SK-N-MC (cell line): ENCODE measurements at regions not wholly inside any gene's neighbourhood (a gene's known extent, or its start where the extent isn't known, plus 50 kb on each side); places are given as distances from the start of the nearest gene placed in this dataset.

ENCODE experiments used
- EZH2 ChIP-seq: fragments of 200-600 bp; sonication (generic); IDR thresholded peaks from one replicate; pipeline ENCODE4 v1.6.1; 2017; ENCODE audit warnings: antibody characterized with exemption
- POLR2AphosphoS5 ChIP-seq: IDR thresholded peaks from 2 replicates; pipeline ENCODE4 v1.6.1; 2012; ENCODE audit warnings: mild to moderate bottlenecking, low read depth, low read length, borderline replicate concordance

GRCh38 chr3:38940394-38940793 is 111.3 kb downstream of the SCN11A start:
- TF ChIP-seq POLR2AphosphoS5 = no peak
- TF ChIP-seq EZH2 = no peak
